ENCODE measurements at regions not wholly inside any gene's neighbourhood (a gene's known extent, or its start where the extent isn't known, plus 50 kb on each side); places are given as distances from the start of the nearest gene placed in this dataset.

GRCh38 chr4:178395798-178396197, 953.6 kb upstream of the AGA start:
- Histone ChIP-seq H3K36me3 (ENCODE audit: insufficient read depth, low read length) (no peaks in the 10 kb centered on the region), H3K79me2 (ENCODE audit: control insufficient read depth, insufficient read depth, low read length, unreplicated experiment) (no peaks in the 10 kb centered on the region), H2AFZ (ENCODE audit: low read length, unreplicated experiment) (no peak overlapping the region), H3K4me3 (ENCODE audit: low read depth, low read length) (no peak overlapping the region), H3K27ac (ENCODE audit: low read depth, low read length) (no peak overlapping the region), H3K27me3 (ENCODE audit: insufficient read depth, low read length) (no peaks in the 10 kb centered on the region), H3K4me1 (ENCODE audit: control insufficient read depth, insufficient read depth, low read length, unreplicated experiment) (no peaks in the 10 kb centered on the region)

- no peaks in the 10 kb centered on the region for H3K36me3 ChIP-seq (ENCODE audit: insufficient read depth, low read length)
Observed at GRCh38 chr4:178412455-178412854, 970.2 kb upstream of the AGA start.

GRCh38 chr4:178414042-178414441, 971.8 kb upstream of the AGA start:
- H3K36me3 ChIP-seq (ENCODE audit: insufficient read depth, low read length): no peaks in the 10 kb centered on the region
- H3K27me3 ChIP-seq (ENCODE audit: insufficient read depth, low read length): no peaks in the 10 kb centered on the region
- no peak overlapping the region for H3K27ac ChIP-seq (ENCODE audit: low read depth, low read length)
- H3K4me3 ChIP-seq (ENCODE audit: low read depth, low read length): no peak overlapping the region
- H2AFZ ChIP-seq (ENCODE audit: low read length, unreplicated experiment): no peak overlapping the region
- no peaks in the 10 kb centered on the region for H3K79me2 ChIP-seq (ENCODE audit: control insufficient read depth, insufficient read depth, low read length, unreplicated experiment)
- no peaks in the 10 kb centered on the region for H3K4me1 ChIP-seq (ENCODE audit: control insufficient read depth, insufficient read depth, low read length, unreplicated experiment)

More at GRCh38 chr4:178412455-178412854, 970.2 kb upstream of the AGA start:
- Histone ChIP-seq H2AFZ (ENCODE audit: low read length, unreplicated experiment) (no peak overlapping the region), H3K4me3 (ENCODE audit: low read depth, low read length) (no peak overlapping the region), H3K27ac (ENCODE audit: low read depth, low read length) (no peak overlapping the region), H3K4me1 (ENCODE audit: control insufficient read depth, insufficient read depth, low read length, unreplicated experiment) (no peaks in the 10 kb centered on the region), H3K27me3 (ENCODE audit: insufficient read depth, low read length) (no peaks in the 10 kb centered on the region), H3K79me2 (ENCODE audit: control insufficient read depth, insufficient read depth, low read length, unreplicated experiment) (no peaks in the 10 kb centered on the region)

- Histone ChIP-seq H3K4me1 (ENCODE audit: control insufficient read depth, insufficient read depth, low read length, unreplicated experiment) (no peaks in the 10 kb centered on the region), H3K27ac (ENCODE audit: low read depth, low read length) (no peak overlapping the region), H3K36me3 (ENCODE audit: insufficient read depth, low read length) (no peaks in the 10 kb centered on the region), H3K79me2 (ENCODE audit: control insufficient read depth, insufficient read depth, low read length, unreplicated experiment) (no peaks in the 10 kb centered on the region), H3K4me3 (ENCODE audit: low read depth, low read length) (no peak overlapping the region), H3K27me3 (ENCODE audit: insufficient read depth, low read length) (no peaks in the 10 kb centered on the region), H2AFZ (ENCODE audit: low read length, unreplicated experiment) (no peak overlapping the region)
Observed at GRCh38 chr4:178414881-178415446, 972.7 kb upstream of the AGA start.

GRCh38 chr4:178415925-178416324, 973.7 kb upstream of the AGA start:
- no peak overlapping the region for H2AFZ ChIP-seq (ENCODE audit: low read length, unreplicated experiment)
- H3K36me3 ChIP-seq (ENCODE audit: insufficient read depth, low read length): no peaks in the 10 kb centered on the region
- no peaks in the 10 kb centered on the region for H3K4me1 ChIP-seq (ENCODE audit: control insufficient read depth, insufficient read depth, low read length, unreplicated experiment)
- no peak overlapping the region for H3K27ac ChIP-seq (ENCODE audit: low read depth, low read length)
- H3K27me3 ChIP-seq (ENCODE audit: insufficient read depth, low read length): no peaks in the 10 kb centered on the region
- H3K79me2 ChIP-seq (ENCODE audit: control insufficient read depth, insufficient read depth, low read length, unreplicated experiment): no peaks in the 10 kb centered on the region
- no peak overlapping the region for H3K4me3 ChIP-seq (ENCODE audit: low read depth, low read length)

GRCh38 chr4:178423366-178423765, 981.1 kb upstream of the AGA start:
- Histone ChIP-seq H3K4me1 (ENCODE audit: control insufficient read depth, insufficient read depth, low read length, unreplicated experiment) (no peaks in the 10 kb centered on the region), H3K79me2 (ENCODE audit: control insufficient read depth, insufficient read depth, low read length, unreplicated experiment) (no peaks in the 10 kb centered on the region), H3K4me3 (ENCODE audit: low read depth, low read length) (no peak overlapping the region), H3K27ac (ENCODE audit: low read depth, low read length) (no peak overlapping the region), H3K27me3 (ENCODE audit: insufficient read depth, low read length) (no peaks in the 10 kb centered on the region), H3K36me3 (ENCODE audit: insufficient read depth, low read length) (no peaks in the 10 kb centered on the region), H2AFZ (ENCODE audit: low read length, unreplicated experiment) (no peak overlapping the region)

- H3K27me3 ChIP-seq (ENCODE audit: insufficient read depth, low read length): no peaks in the 10 kb centered on the region
- no peaks in the 10 kb centered on the region for H3K36me3 ChIP-seq (ENCODE audit: insufficient read depth, low read length)
- H3K27ac ChIP-seq (ENCODE audit: low read depth, low read length): no peak overlapping the region
- no peak overlapping the region for H3K4me3 ChIP-seq (ENCODE audit: low read depth, low read length)
- H3K4me1 ChIP-seq (ENCODE audit: control insufficient read depth, insufficient read depth, low read length, unreplicated experiment): no peaks in the 10 kb centered on the region
- H2AFZ ChIP-seq (ENCODE audit: low read length, unreplicated experiment): no peak overlapping the region
- no peaks in the 10 kb centered on the region for H3K79me2 ChIP-seq (ENCODE audit: control insufficient read depth, insufficient read depth, low read length, unreplicated experiment)
Observed at GRCh38 chr4:178426871-178427270, 984.6 kb upstream of the AGA start.

GRCh38 chr4:178427663-178428062, 985.4 kb upstream of the AGA start:
- no peak overlapping the region for H2AFZ ChIP-seq (ENCODE audit: low read length, unreplicated experiment)

GRCh38 chr4:178448372-178449035, 1006.3 kb upstream of the AGA start:
- Histone ChIP-seq H3K4me1 (ENCODE audit: control insufficient read depth, insufficient read depth, low read length, unreplicated experiment) (no peaks in the 10 kb centered on the region), H3K36me3 (ENCODE audit: insufficient read depth, low read length) (no peaks in the 10 kb centered on the region), H3K27me3 (ENCODE audit: insufficient read depth, low read length) (no peaks in the 10 kb centered on the region), H3K79me2 (ENCODE audit: control insufficient read depth, insufficient read depth, low read length, unreplicated experiment) (no peaks in the 10 kb centered on the region), H3K27ac (ENCODE audit: low read depth, low read length) (no peak overlapping the region), H2AFZ (ENCODE audit: low read length, unreplicated experiment) (no peak overlapping the region), H3K4me3 (ENCODE audit: low read depth, low read length) (no peak overlapping the region)

More at GRCh38 chr4:178427663-178428062, 985.4 kb upstream of the AGA start:
- H3K79me2 ChIP-seq (ENCODE audit: control insufficient read depth, insufficient read depth, low read length, unreplicated experiment): no peaks in the 10 kb centered on the region
- no peak overlapping the region for H3K4me3 ChIP-seq (ENCODE audit: low read depth, low read length)
- H3K4me1 ChIP-seq (ENCODE audit: control insufficient read depth, insufficient read depth, low read length, unreplicated experiment): no peaks in the 10 kb centered on the region
- H3K36me3 ChIP-seq (ENCODE audit: insufficient read depth, low read length): no peaks in the 10 kb centered on the region
- H3K27ac ChIP-seq (ENCODE audit: low read depth, low read length): no peak overlapping the region
- H3K27me3 ChIP-seq (ENCODE audit: insufficient read depth, low read length): no peaks in the 10 kb centered on the region

- no peaks in the 10 kb centered on the region for H3K27me3 ChIP-seq (ENCODE audit: insufficient read depth, low read length)
- no peaks in the 10 kb centered on the region for H3K4me1 ChIP-seq (ENCODE audit: control insufficient read depth, insufficient read depth, low read length, unreplicated experiment)
- no peaks in the 10 kb centered on the region for H3K79me2 ChIP-seq (ENCODE audit: control insufficient read depth, insufficient read depth, low read length, unreplicated experiment)
- H2AFZ ChIP-seq (ENCODE audit: low read length, unreplicated experiment): no peak overlapping the region
- H3K4me3 ChIP-seq (ENCODE audit: low read depth, low read length): no peak overlapping the region
- no peaks in the 10 kb centered on the region for H3K36me3 ChIP-seq (ENCODE audit: insufficient read depth, low read length)
- no peak overlapping the region for H3K27ac ChIP-seq (ENCODE audit: low read depth, low read length)
Observed at GRCh38 chr4:178450614-178451013, 1008.4 kb upstream of the AGA start.

GRCh38 chr4:178453057-178453456, 1010.8 kb upstream of the AGA start:
- no peaks in the 10 kb centered on the region for H3K27me3 ChIP-seq (ENCODE audit: insufficient read depth, low read length)
- no peak overlapping the region for H3K27ac ChIP-seq (ENCODE audit: low read depth, low read length)
- no peaks in the 10 kb centered on the region for H3K4me1 ChIP-seq (ENCODE audit: control insufficient read depth, insufficient read depth, low read length, unreplicated experiment)
- H3K79me2 ChIP-seq (ENCODE audit: control insufficient read depth, insufficient read depth, low read length, unreplicated experiment): no peaks in the 10 kb centered on the region
- no peak overlapping the region for H2AFZ ChIP-seq (ENCODE audit: low read length, unreplicated experiment)
- H3K36me3 ChIP-seq (ENCODE audit: insufficient read depth, low read length): no peaks in the 10 kb centered on the region
- H3K4me3 ChIP-seq (ENCODE audit: low read depth, low read length): no peak overlapping the region
